CD4-positive, alpha-beta memory T cell (primary cell): ENCODE measurements at regions not wholly inside any gene's neighbourhood (a gene's known extent, or its start where the extent isn't known, plus 50 kb on each side); places are given as distances from the start of the nearest gene placed in this dataset.
"Not testable (repeated sequence)": the region's sequence is repeated elsewhere in the genome, so short reads cannot be mapped to it uniquely, and the experiment has no call there.

Source experiments
- CTCF ChIA-PET: fragments of 350-600 bp; sonication (Branson Sonifier 250); formaldehyde crosslinking; loops from one replicate; lab custom pipeline; 2021; ENCODE audit warnings: inconsistent platforms; ENCODE audit not compliant: partially characterized antibody; lab: Charles Lee
- POLR2A ChIA-PET: fragments of 350-600 bp; sonication (Branson Sonifier 250); formaldehyde crosslinking; loops from one replicate; lab custom pipeline; 2021; ENCODE audit not compliant: partially characterized antibody; lab: Charles Lee
- DNase-seq, 5 donors: peaks; one replicate each; pipeline versions ENCODE4 v3.0.0 to v3.0.0-alpha.2; 2020 to 2022; ENCODE audit warnings: mixed read lengths in 1 of 5
- H3K27ac ChIP-seq: one replicate; pipeline ENCODE4 v1.7.0; 2013; ENCODE audit warnings: low read depth, low read length
- H3K27me3 ChIP-seq: 2 replicates; pipeline ENCODE4 v1.7.0; 2013; ENCODE audit warnings: mild to moderate bottlenecking, low read length, moderate library complexity; ENCODE audit not compliant: insufficient read depth
- H3K36me3 ChIP-seq: 2 replicates; pipeline ENCODE4 v1.7.0; 2013; ENCODE audit warnings: mild to moderate bottlenecking, low read length, moderate library complexity; ENCODE audit not compliant: insufficient read depth
- H3K4me1 ChIP-seq: 2 replicates; pipeline ENCODE4 v1.7.0; 2013; ENCODE audit warnings: mild to moderate bottlenecking, low read length, moderate library complexity; ENCODE audit not compliant: insufficient read depth
- H3K4me3 ChIP-seq, 2 donors: one replicate each; pipeline ENCODE4 v1.7.0; 2013; ENCODE audit warnings: low read length in 2 of 2, mild to moderate bottlenecking in 1 of 2
- H3K9me3 ChIP-seq, 2 donors: one replicate each; pipeline ENCODE4 v1.7.0; 2013; ENCODE audit warnings: low read length in 2 of 2, control low read depth in 1 of 2; ENCODE audit not compliant: control insufficient read depth in 1 of 2
- H3K27ac Mint-ChIP-seq, 7 donors: one replicate each; pipeline ENCODE4 v1.8.0; 2020 to 2021; ENCODE audit warnings: mixed read lengths in 7 of 7, mild to moderate bottlenecking in 6 of 7, inconsistent platforms in 3 of 7, moderate library complexity in 3 of 7
- H3K27me3 Mint-ChIP-seq, 2 donors: one replicate each; pipeline ENCODE4 v1.8.0; 2020 to 2021; ENCODE audit warnings: mixed read lengths in 2 of 2
- H3K36me3 Mint-ChIP-seq, 2 donors: one replicate each; pipeline ENCODE4 v1.8.0; 2020 to 2021; ENCODE audit warnings: mixed read lengths in 2 of 2, inconsistent platforms in 1 of 2, mild to moderate bottlenecking in 1 of 2
- H3K4me1 Mint-ChIP-seq, 4 donors: one replicate each; pipeline ENCODE4 v1.8.0; 2020 to 2021; ENCODE audit warnings: mixed read lengths in 4 of 4, mild to moderate bottlenecking in 1 of 4
- H3K4me3 Mint-ChIP-seq, 8 donors: one replicate each; pipeline ENCODE4 v1.8.0; 2020 to 2021; ENCODE audit warnings: mixed read lengths in 8 of 8, mild to moderate bottlenecking in 7 of 8, moderate library complexity in 6 of 8, inconsistent platforms in 3 of 8
- H3K9me3 Mint-ChIP-seq, 8 donors: one replicate each; pipeline ENCODE4 v1.8.0; 2020 to 2021; ENCODE audit warnings: mixed read lengths in 8 of 8, mild to moderate bottlenecking in 5 of 8, inconsistent platforms in 3 of 8, moderate library complexity in 1 of 8
- intact Hi-C: fragments of 100-400 bp; cut with micrococcal nuclease; formaldehyde crosslinking; loops from one replicate; pipeline ENCODE4 v1.15.1; 2023

GRCh38 chr4:149183638-149184037 lies 632.0 kb downstream of the IQCM start:
- Histone ChIP-seq H3K27me3 (no peaks in the 10 kb centered on the region), H3K4me3 (no peak overlapping the region)
- intact Hi-C loops, result no loop called here

GRCh38 chr4:149181459-149181858 lies 634.2 kb downstream of the IQCM start:
- DNase-seq, intact Hi-C loops, H3K36me3 Mint-ChIP-seq, POLR2A ChIA-PET, CTCF ChIA-PET, H3K27ac Mint-ChIP-seq, H3K36me3 ChIP-seq, H3K9me3 ChIP-seq, H3K4me1 Mint-ChIP-seq, H3K4me1 ChIP-seq, H3K4me3 Mint-ChIP-seq, H3K27me3 Mint-ChIP-seq, H3K27me3 ChIP-seq, H3K4me3 ChIP-seq, H3K27ac ChIP-seq: not testable (repeated sequence)
- peaks cover 0 to 13% (median 4%) of the 10 kb centered on the region in 8 donors for H3K9me3 Mint-ChIP-seq

More at GRCh38 chr4:149183638-149184037, 632.0 kb downstream of the IQCM start:
- no peaks in the 10 kb centered on the region for H3K9me3 ChIP-seq
- no peak for DNase-seq
- no peaks in the 10 kb centered on the region for H3K4me1 Mint-ChIP-seq
- no peak overlapping the region for H3K27ac Mint-ChIP-seq
- H3K27ac ChIP-seq, result no peak overlapping the region
- H3K36me3 ChIP-seq, result no peaks in the 10 kb centered on the region
- H3K4me3 Mint-ChIP-seq, result no peak overlapping the region
- no peaks in the 10 kb centered on the region for H3K27me3 Mint-ChIP-seq
- POLR2A ChIA-PET, result no interaction called here
- peaks cover 0 to 13% (median 4%) of the 10 kb centered on the region in 8 donors for H3K9me3 Mint-ChIP-seq
- no peaks in the 10 kb centered on the region for H3K36me3 Mint-ChIP-seq
- no peaks in the 10 kb centered on the region for H3K4me1 ChIP-seq
- CTCF ChIA-PET, result no interaction called here

GRCh38 chr4:149176039-149176438 lies 639.6 kb downstream of the IQCM start:
- Histone ChIP-seq H3K9me3 (no peaks in the 10 kb centered on the region), H3K27ac (no peak overlapping the region), H3K4me3 (no peak overlapping the region), H3K36me3 (no peaks in the 10 kb centered on the region), H3K4me1 (no peaks in the 10 kb centered on the region), H3K27me3 (no peaks in the 10 kb centered on the region)
- Mint-ChIP-seq H3K36me3 (no peaks in the 10 kb centered on the region), H3K27ac (no peak overlapping the region), H3K9me3 (peaks cover 0 to 9% (median 4%) of the 10 kb centered on the region in 8 donors), H3K4me3 (no peak overlapping the region), H3K4me1 (no peaks in the 10 kb centered on the region), H3K27me3 (peaks cover 3 to 4% of the 10 kb centered on the region in 2 donors)
- ChIA-PET CTCF (no interaction called here), POLR2A (no interaction called here)
- DNase-seq, result peak in 1 of 5 donors; percentile 0
- intact Hi-C loops, result no loop called here

GRCh38 chr4:149175549-149175948 lies 640.1 kb downstream of the IQCM start:
- Mint-ChIP-seq H3K36me3 (no peaks in the 10 kb centered on the region), H3K4me1 (no peaks in the 10 kb centered on the region), H3K27ac (no peak overlapping the region), H3K9me3 (peaks cover 0 to 9% (median 4%) of the 10 kb centered on the region in 8 donors), H3K4me3 (no peak overlapping the region), H3K27me3 (peaks cover 3 to 4% of the 10 kb centered on the region in 2 donors)
- H3K36me3 ChIP-seq, result no peaks in the 10 kb centered on the region
- intact Hi-C loops, result no loop called here
- POLR2A ChIA-PET, result no interaction called here
- CTCF ChIA-PET, result no interaction called here
- H3K4me3 ChIP-seq, result no peak overlapping the region
- H3K4me1 ChIP-seq, result no peaks in the 10 kb centered on the region
- no peak for DNase-seq
- H3K9me3 ChIP-seq, result no peaks in the 10 kb centered on the region
- no peaks in the 10 kb centered on the region for H3K27me3 ChIP-seq
- no peak overlapping the region for H3K27ac ChIP-seq

GRCh38 chr4:149173241-149174013 lies 642.2 kb downstream of the IQCM start:
- Mint-ChIP-seq H3K27me3 (peaks cover 3 to 4% of the 10 kb centered on the region in 2 donors), H3K4me1 (no peaks in the 10 kb centered on the region), H3K9me3 (peaks cover 0 to 5% (median 0%) of the 10 kb centered on the region in 8 donors), H3K4me3 (no peak overlapping the region), H3K27ac (no peak overlapping the region), H3K36me3 (no peaks in the 10 kb centered on the region)
- no peak overlapping the region for H3K27ac ChIP-seq
- CTCF ChIA-PET, result no interaction called here
- POLR2A ChIA-PET, result no interaction called here
- intact Hi-C loops, result no loop called here
- H3K4me3 ChIP-seq, result no peak overlapping the region
- no peak for DNase-seq
- H3K4me1 ChIP-seq, result no peaks in the 10 kb centered on the region
- H3K27me3 ChIP-seq, result no peaks in the 10 kb centered on the region
- no peaks in the 10 kb centered on the region for H3K36me3 ChIP-seq
- no peaks in the 10 kb centered on the region for H3K9me3 ChIP-seq

- POLR2A ChIA-PET, result no interaction called here
- H3K27me3 Mint-ChIP-seq, result peaks cover 3 to 4% of the 10 kb centered on the region in 2 donors
- no peaks in the 10 kb centered on the region for H3K36me3 ChIP-seq
- CTCF ChIA-PET, result no interaction called here
- no peak overlapping the region for H3K27ac ChIP-seq
- no peaks in the 10 kb centered on the region for H3K27me3 ChIP-seq
- H3K4me3 ChIP-seq, result no peak overlapping the region
- H3K9me3 Mint-ChIP-seq, result no peaks in the 10 kb centered on the region
- no peaks in the 10 kb centered on the region for H3K4me1 ChIP-seq
- intact Hi-C loops, result no loop called here
- no peak overlapping the region for H3K27ac Mint-ChIP-seq
- no peak overlapping the region for H3K4me3 Mint-ChIP-seq
- H3K9me3 ChIP-seq, result no peaks in the 10 kb centered on the region
- no peaks in the 10 kb centered on the region for H3K4me1 Mint-ChIP-seq
- DNase-seq, result no peak
- H3K36me3 Mint-ChIP-seq, result no peaks in the 10 kb centered on the region
Observed at GRCh38 chr4:149168645-149169044, 647.0 kb downstream of the IQCM start.

GRCh38 chr4:149166876-149167275 lies 648.8 kb downstream of the IQCM start:
- Histone ChIP-seq H3K36me3 (no peaks in the 10 kb centered on the region), H3K9me3 (no peaks in the 10 kb centered on the region), H3K4me1 (no peaks in the 10 kb centered on the region), H3K27me3 (no peaks in the 10 kb centered on the region), H3K4me3 (no peak overlapping the region), H3K27ac (no peak overlapping the region)
- Mint-ChIP-seq H3K27me3 (peaks cover 2 to 4% of the 10 kb centered on the region in 2 donors), H3K4me1 (no peaks in the 10 kb centered on the region), H3K4me3 (no peak overlapping the region), H3K27ac (no peak overlapping the region), H3K9me3 (no peaks in the 10 kb centered on the region), H3K36me3 (no peaks in the 10 kb centered on the region)
- ChIA-PET POLR2A (no interaction called here), CTCF (no interaction called here)
- DNase-seq, result no peak
- intact Hi-C loops, result no loop called here
